ENCODE measurements at regions not wholly inside any gene's neighbourhood (a gene's known extent, or its start where the extent isn't known, plus 50 kb on each side); places are given as distances from the start of the nearest gene placed in this dataset.
"Not testable (repeated sequence)": the region's sequence is repeated elsewhere in the genome, so short reads cannot be mapped to it uniquely, and the experiment has no call there.

DNA sequence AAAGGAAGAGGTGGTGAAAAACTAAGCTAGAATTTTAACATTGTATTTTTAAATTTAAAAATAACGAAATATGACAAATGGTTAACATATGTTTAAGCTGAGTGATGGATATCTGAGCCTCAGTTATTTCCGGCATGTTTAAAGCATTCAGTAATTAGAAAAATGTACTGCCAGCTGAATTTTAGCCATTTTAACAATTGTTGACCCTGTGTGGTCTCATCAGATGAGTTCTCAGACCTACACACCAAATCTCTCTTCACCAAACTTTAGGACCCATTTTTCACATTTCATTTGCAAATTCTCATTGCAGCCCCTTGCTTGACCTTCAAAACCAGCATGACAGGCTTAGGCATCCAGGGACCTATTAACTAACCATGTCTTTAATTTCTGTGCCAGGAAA is 91.5 kb upstream of the RGPD4 start:
- DNase-seq = no peak

DNA sequence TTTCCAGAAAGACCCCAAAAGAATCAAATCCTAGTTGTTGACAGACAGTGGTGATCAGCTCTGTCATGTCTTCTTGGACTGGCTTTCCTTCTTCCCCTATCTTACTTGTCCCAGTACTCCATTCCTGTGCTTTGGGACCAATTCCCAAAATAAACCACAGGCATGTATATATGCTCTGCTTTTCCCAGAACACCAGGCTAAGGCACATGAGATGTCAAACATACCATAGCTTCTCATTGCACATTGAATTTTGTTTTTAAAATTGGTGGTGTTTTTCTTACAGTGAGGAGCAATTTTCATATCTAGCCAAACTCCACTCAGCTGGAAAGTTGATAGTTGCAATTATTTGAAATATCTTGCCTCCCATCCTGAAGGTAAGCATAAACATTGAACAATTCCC is 88.9 kb upstream of the RGPD4 start:
- no peak for DNase-seq

DNA sequence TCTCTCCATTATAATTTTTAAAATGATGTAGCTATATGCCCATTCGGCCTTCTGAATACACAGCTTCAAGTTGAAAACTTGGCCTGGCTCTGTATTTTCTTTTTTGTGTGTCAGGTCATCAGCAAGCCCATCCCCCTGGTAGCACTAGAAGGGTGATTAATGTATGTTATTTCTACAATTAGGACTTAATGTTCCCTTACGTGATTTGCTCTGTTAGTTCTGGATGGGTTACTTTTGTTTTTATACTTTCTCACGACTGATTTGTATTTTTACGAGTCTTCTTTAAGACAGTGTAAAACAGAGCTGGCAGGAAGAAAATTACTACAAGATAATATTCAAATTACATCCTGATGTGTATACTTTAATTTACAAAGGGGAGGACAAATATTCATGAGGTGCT is 88.4 kb upstream of the RGPD4 start:
- DNase-seq = no peak

DNA sequence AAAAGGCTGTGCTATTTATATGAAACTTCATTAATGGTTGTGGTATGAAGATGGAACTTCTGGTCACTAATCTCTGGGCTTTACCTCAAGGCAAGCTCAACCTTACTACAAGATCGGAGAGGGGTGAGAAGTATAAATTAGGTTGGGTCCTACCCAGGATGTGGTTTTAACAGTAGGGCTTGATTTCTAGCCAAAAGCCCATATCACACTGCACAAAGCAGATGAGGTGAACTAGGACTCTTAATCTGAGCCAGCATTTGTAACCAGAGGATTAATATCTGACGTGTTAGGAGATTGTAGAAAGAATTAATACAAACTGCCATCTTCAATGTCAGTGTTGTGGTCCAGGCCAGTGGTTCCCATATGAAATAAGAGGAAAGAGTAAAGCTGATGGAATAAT is 86.4 kb upstream of the RGPD4 start:
- no peak for DNase-seq

DNA sequence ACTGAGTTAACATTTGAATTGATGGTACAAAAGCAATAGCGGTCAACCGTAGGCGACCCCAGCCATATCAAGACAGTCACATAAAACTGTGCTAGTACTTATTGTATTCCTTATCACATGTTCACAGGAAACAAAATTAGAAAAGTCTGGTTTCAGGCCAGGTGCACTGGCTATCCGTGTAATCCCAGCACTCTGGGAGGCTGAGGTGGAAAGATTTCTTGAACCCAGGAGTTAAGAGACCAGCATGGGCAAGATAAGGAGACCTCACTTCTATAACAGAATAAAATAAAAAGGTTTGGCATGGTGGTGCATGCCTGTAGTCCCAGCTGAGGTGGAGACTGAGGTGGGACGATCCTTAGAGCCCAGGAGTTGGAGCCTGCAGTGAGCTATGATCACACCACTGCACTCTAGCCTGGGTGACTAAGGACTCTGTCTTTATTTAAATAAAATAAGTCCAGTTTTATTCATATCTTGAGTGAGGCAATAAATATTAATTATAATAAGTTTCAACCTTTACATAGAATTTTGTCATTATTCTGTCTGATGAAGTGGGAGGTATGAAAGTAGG is 84.1 kb upstream of the RGPD4 start:
- DNase-seq = no peak

DNA sequence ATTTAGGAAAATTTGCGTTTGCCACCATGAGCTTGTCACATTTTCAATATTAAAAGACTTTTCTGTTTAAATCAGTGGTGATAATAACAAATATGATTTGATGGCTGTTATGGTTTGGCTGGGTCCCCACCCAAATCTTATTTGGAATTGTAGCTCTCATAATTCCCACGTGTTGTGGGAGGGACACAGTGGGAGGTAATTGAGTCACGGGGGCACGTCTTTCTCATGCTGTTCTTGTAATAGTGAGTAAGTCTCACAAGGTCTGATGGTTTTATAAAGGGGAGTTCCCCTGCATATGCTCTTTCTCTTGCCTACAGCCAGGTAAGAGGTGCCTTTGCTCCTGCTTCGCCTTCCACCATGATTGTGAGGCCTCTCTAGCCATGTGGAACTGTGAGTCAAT is 83.4 kb upstream of the RGPD4 start:
- DNase-seq = no peak

DNA sequence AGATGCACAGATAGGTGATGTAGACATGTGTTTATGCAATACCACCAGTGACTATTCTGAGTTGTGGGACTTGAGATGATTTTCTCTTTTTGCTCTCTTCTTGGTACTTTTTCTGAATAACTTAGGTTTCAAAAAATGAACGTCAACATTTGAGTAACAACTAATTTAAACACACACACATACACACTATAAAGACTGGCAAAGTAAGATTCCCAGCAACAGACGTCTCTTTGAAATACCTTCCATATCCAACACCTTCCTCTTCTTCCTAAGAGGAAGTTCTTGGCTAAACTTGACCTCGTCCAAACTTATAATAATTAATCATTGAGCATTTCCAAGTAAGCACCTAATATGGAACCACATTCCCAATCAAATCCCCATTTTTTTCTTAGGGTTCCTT is 81.6 kb upstream of the RGPD4 start:
- no peak for DNase-seq

DNA sequence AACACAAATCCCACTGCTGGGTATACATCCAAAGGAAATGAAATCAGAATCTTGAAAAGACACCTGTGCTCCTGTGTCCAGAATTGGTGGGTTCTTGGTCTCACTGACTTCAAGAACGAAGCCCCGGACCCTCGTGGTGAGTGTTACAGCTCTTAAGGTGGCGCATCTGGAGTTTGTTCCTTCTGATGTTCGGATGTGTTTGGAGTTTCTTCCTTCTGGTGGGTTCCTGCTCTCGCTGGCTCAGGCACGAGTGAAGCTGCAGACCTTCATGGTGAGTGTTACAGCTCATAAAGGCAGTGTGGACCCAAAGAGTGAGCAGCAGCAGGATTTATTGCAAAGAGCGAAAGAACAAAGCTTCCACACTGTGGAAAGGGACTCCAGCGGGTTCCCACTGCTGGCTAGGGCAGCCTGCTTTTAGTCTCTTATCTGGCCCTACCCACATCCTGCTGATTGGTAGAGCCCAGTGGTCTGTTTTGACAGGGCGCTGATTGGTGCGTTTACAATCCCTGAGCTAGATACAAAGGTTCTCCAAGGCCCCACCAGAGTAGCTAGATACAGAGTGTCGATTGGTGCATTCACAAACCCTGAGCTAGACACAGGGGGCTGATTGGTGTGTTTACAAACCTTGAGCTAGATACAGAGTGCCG is 80.0 kb upstream of the RGPD4 start:
- DNase-seq = not testable (repeated sequence)

DNA sequence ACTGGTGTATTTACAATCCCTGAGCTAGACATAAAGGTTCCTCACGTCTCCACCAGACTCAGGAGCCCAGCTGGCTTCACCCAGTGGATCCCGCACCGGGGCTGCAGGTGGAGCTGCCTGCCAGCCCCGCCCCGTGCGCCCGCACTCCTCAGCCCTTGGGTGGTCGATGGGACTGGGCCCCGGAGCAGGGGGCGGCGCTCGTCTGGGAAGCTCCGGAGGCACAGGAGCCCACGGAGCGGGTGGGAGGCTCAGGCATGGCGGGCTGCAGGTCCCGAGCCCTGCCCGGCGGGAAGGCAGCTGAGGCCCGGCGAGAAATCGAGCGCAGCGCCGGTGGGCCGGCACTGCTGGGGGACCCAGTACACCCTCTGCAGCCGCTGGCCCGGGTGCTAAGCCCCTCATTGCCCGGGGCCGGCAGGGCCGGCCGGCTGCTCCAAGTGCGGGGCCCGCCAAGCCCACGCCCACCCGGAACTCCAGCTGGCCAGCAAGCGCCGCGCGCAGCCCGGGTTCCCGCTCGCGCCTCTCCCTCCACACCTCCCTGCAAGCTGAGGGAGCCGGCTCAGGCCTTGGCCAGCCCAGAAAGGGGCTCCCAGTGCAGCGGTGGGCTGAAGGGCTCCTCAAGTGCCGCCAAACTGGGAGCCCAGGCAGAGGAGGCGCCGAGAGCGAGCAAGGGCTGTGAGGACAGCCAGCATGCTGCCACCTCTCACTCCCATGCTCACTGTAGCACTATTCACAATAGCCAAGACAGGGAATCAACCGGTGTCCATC is 79.3 kb upstream of the RGPD4 start:
- DNase-seq = not testable (repeated sequence)

DNA sequence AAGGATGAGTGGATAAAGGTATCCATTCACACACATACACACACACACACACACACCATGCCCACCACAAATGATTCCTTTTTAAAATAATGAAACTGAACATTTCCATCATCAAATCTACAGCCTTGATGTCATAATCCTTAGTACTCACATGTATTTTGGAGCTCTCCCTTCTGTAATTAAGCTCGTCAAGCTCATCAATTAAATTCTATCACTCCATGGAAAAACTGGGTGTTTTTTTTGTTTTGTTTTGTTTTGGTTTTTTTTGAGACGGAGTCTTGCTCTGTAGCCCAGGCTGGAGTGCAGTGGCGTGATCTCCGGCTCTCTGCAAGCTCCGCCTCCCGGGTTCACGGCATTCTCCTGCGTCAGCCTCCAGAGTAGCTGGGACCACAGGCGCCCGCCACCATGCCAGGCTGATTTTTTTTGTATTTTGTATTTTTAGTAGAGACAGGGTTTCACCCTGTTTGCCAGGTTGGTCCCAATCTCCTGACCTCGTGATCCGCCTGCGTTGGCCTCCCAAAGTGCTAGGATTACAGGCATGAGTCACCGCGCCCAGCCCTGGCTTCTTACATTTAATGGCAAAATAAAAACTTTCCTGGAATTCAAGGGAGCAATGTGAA is 78.6 kb upstream of the RGPD4 start:
- no peak for DNase-seq

DNA sequence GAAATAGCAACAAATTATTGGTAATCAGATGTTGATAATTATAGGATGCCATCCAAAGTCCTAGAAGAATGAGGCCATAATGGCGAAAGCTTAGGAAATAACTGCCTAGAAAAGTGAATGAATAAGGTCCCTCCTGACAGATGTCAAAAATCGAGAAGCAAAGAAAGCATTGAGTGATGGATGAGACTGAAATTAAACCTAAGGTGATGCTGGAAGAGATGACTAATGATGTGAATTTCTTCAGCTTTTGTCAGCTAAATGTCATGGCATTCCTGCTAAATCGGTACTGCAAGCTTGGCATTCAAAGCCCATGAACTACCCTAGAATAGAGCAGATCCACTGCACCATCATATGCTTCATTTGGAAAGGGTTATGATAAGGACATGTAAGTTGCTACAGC is 74.8 kb upstream of the RGPD4 start:
- DNase-seq = no peak

DNA sequence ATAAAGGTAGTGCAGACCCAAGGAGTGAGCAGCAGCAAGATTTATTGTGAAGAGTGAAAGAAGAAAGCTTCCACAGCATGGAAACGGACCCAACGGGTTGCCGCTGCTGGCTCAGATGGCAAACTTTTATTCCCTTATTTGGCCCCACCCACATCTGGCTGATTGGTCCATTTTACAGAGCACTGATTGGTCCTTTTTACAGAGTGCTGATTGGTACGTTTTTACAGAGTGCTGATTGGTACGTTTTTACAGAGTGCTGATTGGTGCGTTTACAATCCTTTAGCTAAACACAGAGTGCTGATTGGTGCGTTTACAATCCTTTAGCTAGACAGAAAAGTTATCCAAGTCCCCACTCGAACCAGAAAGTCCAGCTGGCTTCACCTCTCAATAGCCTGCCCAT is 72.9 kb upstream of the RGPD4 start:
- not testable (repeated sequence) for DNase-seq

DNA sequence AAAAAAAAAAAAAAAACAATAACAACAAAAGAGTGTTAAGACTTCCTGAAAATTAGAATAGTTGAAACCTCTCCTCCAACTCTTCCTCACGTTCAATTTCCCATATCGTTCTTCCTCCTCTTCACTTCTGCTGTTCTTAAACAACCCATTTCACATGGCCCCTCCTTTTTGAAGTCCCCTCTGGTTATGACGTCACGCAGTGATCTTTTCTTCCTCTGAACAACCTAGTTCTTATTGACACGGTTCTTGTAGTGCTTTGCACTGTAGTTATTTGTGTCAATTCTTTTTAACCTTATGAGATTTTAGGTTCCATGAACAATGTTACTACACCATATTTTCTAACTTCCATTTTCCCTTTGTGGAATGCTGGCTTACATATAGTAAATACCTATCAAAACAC is 69.5 kb upstream of the RGPD4 start:
- DNase-seq = no peak

DNA sequence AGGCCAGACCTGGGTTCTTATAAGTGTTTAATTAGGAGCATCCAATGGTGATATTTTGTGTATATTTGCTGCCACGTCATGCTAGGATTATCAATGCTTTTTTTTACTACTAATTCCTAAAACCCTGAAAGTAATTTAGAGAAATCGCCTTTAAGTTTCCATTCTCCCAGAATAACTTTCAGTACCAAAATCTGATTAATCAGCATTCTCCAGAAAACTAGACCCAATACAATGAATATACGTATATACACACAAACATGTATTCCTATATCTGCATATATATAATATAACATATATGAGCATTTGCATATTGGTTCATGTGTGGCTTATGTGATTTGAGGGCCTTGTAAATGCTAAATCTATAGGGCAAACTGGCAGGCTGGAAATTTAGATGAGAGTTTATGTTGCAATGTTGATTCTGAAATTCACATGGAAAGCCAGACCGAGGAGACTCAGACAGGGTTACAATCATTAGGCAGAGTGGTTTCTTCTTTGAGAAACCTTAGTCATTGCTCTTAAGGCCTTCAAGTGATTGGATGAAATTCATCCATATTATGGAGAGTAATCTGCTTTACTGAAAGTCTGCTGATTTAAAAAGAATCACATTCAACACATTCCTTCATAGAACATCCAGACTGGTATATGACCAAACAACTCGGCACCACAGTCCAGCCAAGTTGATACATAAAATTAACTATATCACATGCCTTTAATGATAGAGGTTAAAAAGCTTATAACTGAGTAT is 65.9 kb upstream of the RGPD4 start:
- DNase-seq = no peak

DNA sequence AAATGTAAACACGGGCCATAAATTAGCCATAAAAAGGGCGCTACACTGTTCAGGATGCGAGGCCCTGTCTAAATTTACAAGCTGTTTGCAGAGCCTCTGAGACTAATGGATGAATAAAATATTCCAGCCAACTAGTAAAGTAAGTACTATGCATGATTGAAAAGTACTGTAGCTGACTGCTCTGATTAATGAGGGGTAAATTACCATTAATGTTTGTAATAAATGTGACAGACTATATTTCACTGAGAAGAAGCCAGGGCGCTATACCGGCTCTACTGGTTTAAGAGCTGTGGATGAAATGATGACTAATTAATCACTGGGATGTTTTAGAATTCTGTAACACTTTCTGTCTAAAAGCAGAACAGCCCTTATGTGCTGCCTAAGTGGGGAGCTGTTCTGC is 54.3 kb upstream of the RGPD4 start:
- DNase-seq = no peak

DNA sequence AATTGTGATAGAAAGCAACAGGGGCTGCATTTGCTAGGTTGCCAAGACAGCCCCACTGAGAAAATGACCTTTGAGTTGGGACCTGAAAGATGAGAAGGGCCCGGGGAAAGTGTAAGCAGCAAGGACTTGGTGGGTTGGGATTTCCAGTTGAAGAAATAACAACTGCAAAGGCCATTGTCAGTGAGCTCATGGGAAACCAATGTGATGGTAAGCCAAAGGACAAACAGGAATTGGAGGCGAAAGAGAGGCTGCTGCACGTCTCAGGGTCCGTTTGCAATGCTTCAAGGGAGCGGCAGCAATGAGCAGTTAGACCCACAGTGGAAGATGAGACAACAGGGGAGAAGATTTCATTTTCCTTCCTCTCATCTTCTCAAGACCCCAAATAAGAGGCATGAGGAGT is 51.5 kb upstream of the RGPD4 start:
- no peak for DNase-seq

DNA sequence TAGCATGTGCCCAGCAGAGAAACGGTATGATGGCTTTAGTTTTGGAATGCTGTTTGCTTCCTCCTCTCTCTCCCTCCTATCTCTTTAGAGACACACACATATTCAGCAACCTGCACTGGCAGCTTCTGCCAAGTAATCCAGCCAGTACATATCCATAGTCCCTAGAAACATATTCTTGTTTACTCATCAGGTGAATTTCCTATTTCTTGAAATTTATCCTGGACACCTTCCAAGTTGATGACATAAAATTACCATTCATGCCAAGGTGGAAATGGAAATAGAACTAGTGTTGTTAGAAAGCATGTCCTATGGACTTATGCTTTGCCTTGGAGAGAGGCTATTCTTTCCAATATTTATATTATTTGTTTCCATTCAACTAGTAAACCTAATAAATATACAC is 50.9 kb upstream of the RGPD4 start:
- no peak for DNase-seq

DNA sequence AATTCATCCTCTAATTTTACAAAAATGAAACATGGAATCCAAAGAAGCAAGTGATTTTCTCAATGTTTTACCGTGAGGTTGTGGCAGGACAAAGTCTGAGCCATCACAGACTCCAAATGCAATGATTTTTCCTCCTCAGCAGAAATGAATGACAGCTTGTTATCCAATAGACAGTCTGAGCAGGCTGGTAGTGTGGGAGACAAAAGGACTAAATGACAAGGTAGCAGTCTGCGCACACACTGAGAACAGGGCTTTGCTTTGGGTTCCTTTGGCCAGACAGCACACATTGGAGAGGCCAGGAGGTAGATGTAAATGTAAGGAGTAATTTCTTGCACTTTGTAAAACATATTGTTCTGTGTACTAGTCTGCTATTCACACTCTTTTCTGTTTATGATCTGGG is 50.3 kb upstream of the RGPD4 start:
- DNase-seq = no peak
